PFSK-1 (cell line): ENCODE measurements at regions not wholly inside any gene's neighbourhood (a gene's known extent, or its start where the extent isn't known, plus 50 kb on each side); places are given as distances from the start of the nearest gene placed in this dataset.

ENCODE experiments used
- FOXP2 ChIP-seq: optimal IDR thresholded peaks from 2 replicates; pipeline ENCODE3; 2011; ENCODE audit warnings: borderline replicate concordance, control low read depth, inconsistent platforms; ENCODE audit not compliant: insufficient read depth; ENCODE audit errors: extremely low read length, extremely low read depth
- POLR2AphosphoS5 ChIP-seq: IDR thresholded peaks from 2 replicates; pipeline ENCODE4 v1.6.1; 2012; ENCODE audit warnings: low read depth, mild to moderate bottlenecking, control low read depth, low read length, moderate library complexity
- REST ChIP-seq, 2 experiments: IDR thresholded peaks; 2 replicates each; pipeline versions ENCODE4 v1.6.1 to v1.8.0; 2011 to 2012; ENCODE audit warnings: low read depth in 2 of 2, low read length in 2 of 2, control low read depth in 1 of 2, inconsistent platforms in 1 of 2, mild to moderate bottlenecking in 1 of 2, moderate library complexity in 1 of 2; ENCODE audit not compliant: insufficient read depth in 1 of 2
- SIN3A ChIP-seq: IDR thresholded peaks from 2 replicates; pipeline ENCODE4 v1.6.1; 2012; ENCODE audit warnings: mild to moderate bottlenecking, low read length, moderate library complexity, borderline replicate concordance; ENCODE audit not compliant: insufficient read depth
- TAF1 ChIP-seq: IDR thresholded peaks from 2 replicates; pipeline ENCODE4 v1.6.1; 2012; ENCODE audit warnings: low read length, control low read depth, borderline replicate concordance; ENCODE audit not compliant: insufficient read depth

- TF ChIP-seq POLR2AphosphoS5, result no peak
- no peak for TF ChIP-seq SIN3A
- TF ChIP-seq TAF1, result peak; percentile 19; the same call in 1 of the 2 replicates
- TF ChIP-seq REST (IDR thresholded peaks at IDR 0.05; ENCODE audit: insufficient read depth in 1 of 2, low read depth in 2 of 2, low read length in 2 of 2), result no peak
- TF ChIP-seq FOXP2, result no peak
Measured at GRCh38 chr4:27149541-27150212, 289.0 kb downstream of the STIM2 start.
